ENCODE measurements at regions not wholly inside any gene's neighbourhood (a gene's known extent, or its start where the extent isn't known, plus 50 kb on each side); places are given as distances from the start of the nearest gene placed in this dataset.

- DNase-seq: no peak
Measured at GRCh38 chr14:71863766-71864165, 68.5 kb upstream of the RGS6 start.

Data from right lung (tissue), 2 donors.